ENCODE measurements at regions not wholly inside any gene's neighbourhood (a gene's known extent, or its start where the extent isn't known, plus 50 kb on each side); places are given as distances from the start of the nearest gene placed in this dataset.

GRCh38 chr11:116169776-116170175 is 603.0 kb downstream of the BUD13 start:
- no peaks in the 10 kb centered on the region for H3K4me1 ChIP-seq (ENCODE audit: control insufficient read depth in 3 of 3, insufficient read depth in 3 of 3, low read length in 3 of 3)
- peaks cover 4 to 27% (median 6%) of the 10 kb centered on the region in 3 donors for H3K27me3 ChIP-seq (ENCODE audit: control insufficient read depth in 3 of 3, insufficient read depth in 3 of 3, low read length in 3 of 3)
- no peak overlapping the region for H3K27ac ChIP-seq (ENCODE audit: low read depth, low read length)
- H3K9me3 ChIP-seq (ENCODE audit: control insufficient read depth in 3 of 3, low read length in 3 of 3), result no peaks in the 10 kb centered on the region
- H3K4me3 ChIP-seq (ENCODE audit: low read length in 3 of 3), result no peak overlapping the region
- H3K9ac ChIP-seq (ENCODE audit: low read depth in 1 of 3, low read length in 3 of 3), result no peak overlapping the region
- H3K36me3 ChIP-seq (ENCODE audit: control insufficient read depth in 3 of 3, insufficient read depth in 3 of 3, low read length in 3 of 3), result no peaks in the 10 kb centered on the region

- Histone ChIP-seq H3K9me3 (ENCODE audit: control insufficient read depth in 3 of 3, low read length in 3 of 3) (no peaks in the 10 kb centered on the region), H3K4me1 (ENCODE audit: control insufficient read depth in 3 of 3, insufficient read depth in 3 of 3, low read length in 3 of 3) (no peaks in the 10 kb centered on the region), H3K27ac (ENCODE audit: low read depth, low read length) (no peak overlapping the region), H3K9ac (ENCODE audit: low read depth in 1 of 3, low read length in 3 of 3) (no peak overlapping the region), H3K36me3 (ENCODE audit: control insufficient read depth in 3 of 3, insufficient read depth in 3 of 3, low read length in 3 of 3) (no peaks in the 10 kb centered on the region), H3K4me3 (ENCODE audit: low read length in 3 of 3) (no peak overlapping the region), H3K27me3 (ENCODE audit: control insufficient read depth in 3 of 3, insufficient read depth in 3 of 3, low read length in 3 of 3) (peaks cover 4 to 21% (median 6%) of the 10 kb centered on the region in 3 donors)
Observed at GRCh38 chr11:116168459-116168787, 604.4 kb downstream of the BUD13 start.

GRCh38 chr11:116167706-116168458 is 604.9 kb downstream of the BUD13 start:
- Histone ChIP-seq H3K27ac (ENCODE audit: low read depth, low read length) (no peak overlapping the region), H3K9ac (ENCODE audit: low read depth in 1 of 3, low read length in 3 of 3) (no peak overlapping the region), H3K4me3 (ENCODE audit: low read length in 3 of 3) (no peak overlapping the region), H3K4me1 (ENCODE audit: control insufficient read depth in 3 of 3, insufficient read depth in 3 of 3, low read length in 3 of 3) (no peaks in the 10 kb centered on the region), H3K36me3 (ENCODE audit: control insufficient read depth in 3 of 3, insufficient read depth in 3 of 3, low read length in 3 of 3) (no peaks in the 10 kb centered on the region), H3K9me3 (ENCODE audit: control insufficient read depth in 3 of 3, low read length in 3 of 3) (no peaks in the 10 kb centered on the region), H3K27me3 (ENCODE audit: control insufficient read depth in 3 of 3, insufficient read depth in 3 of 3, low read length in 3 of 3) (peaks cover 3 to 21% (median 6%) of the 10 kb centered on the region in 3 donors)

GRCh38 chr11:116166573-116167465 is 606.0 kb downstream of the BUD13 start:
- H3K9me3 ChIP-seq (ENCODE audit: control insufficient read depth in 3 of 3, low read length in 3 of 3), result no peaks in the 10 kb centered on the region
- H3K27me3 ChIP-seq (ENCODE audit: control insufficient read depth in 3 of 3, insufficient read depth in 3 of 3, low read length in 3 of 3), result peaks cover 3 to 20% (median 8%) of the 10 kb centered on the region in 3 donors

GRCh38 chr11:116164843-116165242 is 607.9 kb downstream of the BUD13 start:
- H3K9me3 ChIP-seq (ENCODE audit: control insufficient read depth in 3 of 3, low read length in 3 of 3), result no peaks in the 10 kb centered on the region
- H3K4me3 ChIP-seq (ENCODE audit: low read length in 3 of 3), result no peak overlapping the region
- no peak overlapping the region for H3K27ac ChIP-seq (ENCODE audit: low read depth, low read length)
- no peaks in the 10 kb centered on the region for H3K4me1 ChIP-seq (ENCODE audit: control insufficient read depth in 3 of 3, insufficient read depth in 3 of 3, low read length in 3 of 3)
- peaks cover 6 to 17% (median 8%) of the 10 kb centered on the region in 3 donors for H3K27me3 ChIP-seq (ENCODE audit: control insufficient read depth in 3 of 3, insufficient read depth in 3 of 3, low read length in 3 of 3)
- H3K9ac ChIP-seq (ENCODE audit: low read depth in 1 of 3, low read length in 3 of 3), result no peak overlapping the region
- no peaks in the 10 kb centered on the region for H3K36me3 ChIP-seq (ENCODE audit: control insufficient read depth in 3 of 3, insufficient read depth in 3 of 3, low read length in 3 of 3)

More at GRCh38 chr11:116166573-116167465, 606.0 kb downstream of the BUD13 start:
- H3K9ac ChIP-seq (ENCODE audit: low read depth in 1 of 3, low read length in 3 of 3), result no peak overlapping the region
- H3K4me3 ChIP-seq (ENCODE audit: low read length in 3 of 3), result no peak overlapping the region
- H3K4me1 ChIP-seq (ENCODE audit: control insufficient read depth in 3 of 3, insufficient read depth in 3 of 3, low read length in 3 of 3), result no peaks in the 10 kb centered on the region
- no peak overlapping the region for H3K27ac ChIP-seq (ENCODE audit: low read depth, low read length)
- no peaks in the 10 kb centered on the region for H3K36me3 ChIP-seq (ENCODE audit: control insufficient read depth in 3 of 3, insufficient read depth in 3 of 3, low read length in 3 of 3)

- Histone ChIP-seq H3K27ac (ENCODE audit: low read depth, low read length) (no peak overlapping the region), H3K9ac (ENCODE audit: low read depth in 1 of 3, low read length in 3 of 3) (no peak overlapping the region), H3K4me3 (ENCODE audit: low read length in 3 of 3) (no peak overlapping the region), H3K36me3 (ENCODE audit: control insufficient read depth in 3 of 3, insufficient read depth in 3 of 3, low read length in 3 of 3) (no peaks in the 10 kb centered on the region), H3K4me1 (ENCODE audit: control insufficient read depth in 3 of 3, insufficient read depth in 3 of 3, low read length in 3 of 3) (no peaks in the 10 kb centered on the region), H3K27me3 (ENCODE audit: control insufficient read depth in 3 of 3, insufficient read depth in 3 of 3, low read length in 3 of 3) (peaks cover 6 to 17% (median 8%) of the 10 kb centered on the region in 3 donors), H3K9me3 (ENCODE audit: control insufficient read depth in 3 of 3, low read length in 3 of 3) (no peaks in the 10 kb centered on the region)
Observed at GRCh38 chr11:116162886-116163230, 609.9 kb downstream of the BUD13 start.

- peaks cover 3 to 13% (median 8%) of the 10 kb centered on the region in 3 donors for H3K27me3 ChIP-seq (ENCODE audit: control insufficient read depth in 3 of 3, insufficient read depth in 3 of 3, low read length in 3 of 3)
- no peaks in the 10 kb centered on the region for H3K4me1 ChIP-seq (ENCODE audit: control insufficient read depth in 3 of 3, insufficient read depth in 3 of 3, low read length in 3 of 3)
- H3K9me3 ChIP-seq (ENCODE audit: control insufficient read depth in 3 of 3, low read length in 3 of 3), result no peaks in the 10 kb centered on the region
- no peak overlapping the region for H3K9ac ChIP-seq (ENCODE audit: low read depth in 1 of 3, low read length in 3 of 3)
- no peak overlapping the region for H3K27ac ChIP-seq (ENCODE audit: low read depth, low read length)
- H3K36me3 ChIP-seq (ENCODE audit: control insufficient read depth in 3 of 3, insufficient read depth in 3 of 3, low read length in 3 of 3), result no peaks in the 10 kb centered on the region
- no peak overlapping the region for H3K4me3 ChIP-seq (ENCODE audit: low read length in 3 of 3)
Observed at GRCh38 chr11:116162086-116162885, 610.5 kb downstream of the BUD13 start.

GRCh38 chr11:116148645-116149044 is 624.1 kb downstream of the BUD13 start:
- H3K9me3 ChIP-seq (ENCODE audit: control insufficient read depth in 3 of 3, low read length in 3 of 3), result peaks cover 0 to 5% (median 0%) of the 10 kb centered on the region in 3 donors
- no peak overlapping the region for H3K9ac ChIP-seq (ENCODE audit: low read depth in 1 of 3, low read length in 3 of 3)
- H3K27ac ChIP-seq (ENCODE audit: low read depth, low read length), result no peak overlapping the region
- no peaks in the 10 kb centered on the region for H3K4me1 ChIP-seq (ENCODE audit: control insufficient read depth in 3 of 3, insufficient read depth in 3 of 3, low read length in 3 of 3)
- no peaks in the 10 kb centered on the region for H3K36me3 ChIP-seq (ENCODE audit: control insufficient read depth in 3 of 3, insufficient read depth in 3 of 3, low read length in 3 of 3)
- H3K4me3 ChIP-seq (ENCODE audit: low read length in 3 of 3), result no peak overlapping the region
- H3K27me3 ChIP-seq (ENCODE audit: control insufficient read depth in 3 of 3, insufficient read depth in 3 of 3, low read length in 3 of 3), result peaks cover 0 to 6% (median 5%) of the 10 kb centered on the region in 3 donors

- H3K9me3 ChIP-seq (ENCODE audit: control insufficient read depth in 3 of 3, low read length in 3 of 3), result peaks cover 0 to 5% (median 0%) of the 10 kb centered on the region in 3 donors
- no peak overlapping the region for H3K4me3 ChIP-seq (ENCODE audit: low read length in 3 of 3)
- H3K27me3 ChIP-seq (ENCODE audit: control insufficient read depth in 3 of 3, insufficient read depth in 3 of 3, low read length in 3 of 3), result peaks cover 0 to 6% (median 5%) of the 10 kb centered on the region in 3 donors
- no peak overlapping the region for H3K9ac ChIP-seq (ENCODE audit: low read depth in 1 of 3, low read length in 3 of 3)
- no peak overlapping the region for H3K27ac ChIP-seq (ENCODE audit: low read depth, low read length)
- no peaks in the 10 kb centered on the region for H3K36me3 ChIP-seq (ENCODE audit: control insufficient read depth in 3 of 3, insufficient read depth in 3 of 3, low read length in 3 of 3)
- no peaks in the 10 kb centered on the region for H3K4me1 ChIP-seq (ENCODE audit: control insufficient read depth in 3 of 3, insufficient read depth in 3 of 3, low read length in 3 of 3)
Observed at GRCh38 chr11:116148056-116148455, 624.7 kb downstream of the BUD13 start.

Data from skeletal muscle tissue (tissue), 3 donors.